ENCODE measurements at regions not wholly inside any gene's neighbourhood (a gene's known extent, or its start where the extent isn't known, plus 50 kb on each side); places are given as distances from the start of the nearest gene placed in this dataset.
"Not testable (repeated sequence)": the region's sequence is repeated elsewhere in the genome, so short reads cannot be mapped to it uniquely, and the experiment has no call there.

DNA sequence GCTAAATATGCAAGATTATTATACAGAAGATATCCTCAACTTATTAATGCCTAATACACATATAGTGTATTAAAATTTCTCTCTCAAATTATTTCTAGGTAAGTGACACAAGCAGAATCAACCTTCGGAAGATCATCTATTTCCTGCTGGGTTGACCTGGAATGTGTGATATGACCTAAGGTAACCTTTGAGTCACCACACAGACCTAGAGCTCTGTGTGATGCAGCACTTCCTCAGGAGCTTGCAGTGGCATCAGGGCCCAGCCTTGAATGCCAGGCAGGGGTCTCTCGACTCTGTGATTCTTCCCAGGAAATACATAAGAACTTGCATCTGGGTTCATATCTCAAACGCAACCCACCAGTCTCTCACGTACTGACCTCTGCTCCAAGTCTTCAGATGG is 385.3 kb downstream of the RPIA start:
- H3K36me3 ChIP-seq (ENCODE audit: control insufficient read depth, insufficient read depth, low read length); H3K27ac Mint-ChIP-seq (ENCODE audit: unreplicated experiment); H3K4me1 Mint-ChIP-seq (ENCODE audit: low read depth, unreplicated experiment); H3K4me3 Mint-ChIP-seq (ENCODE audit: unreplicated experiment); CTCF ChIA-PET; H3K9me3 ChIP-seq; BruUV-seq (replicated peaks); H3K27me3 ChIP-seq (replicated peaks; ENCODE audit: control insufficient read depth, insufficient read depth, low read length); H3K27me3 Mint-ChIP-seq (ENCODE audit: insufficient read depth, unreplicated experiment); H3K4me3 ChIP-seq (ENCODE audit: low read depth, low read length); H3K36me3 Mint-ChIP-seq (ENCODE audit: insufficient read depth, unreplicated experiment); H3K4me1 ChIP-seq; intact Hi-C loops (cut with micrococcal nuclease; ENCODE audit: unreplicated experiment); H3K9me3 Mint-ChIP-seq (ENCODE audit: unreplicated experiment); DNase-seq; POLR2A ChIA-PET: not testable (repeated sequence)

- H3K9me3 Mint-ChIP-seq (ENCODE audit: unreplicated experiment); H3K36me3 Mint-ChIP-seq (ENCODE audit: insufficient read depth, unreplicated experiment); intact Hi-C loops (cut with micrococcal nuclease; ENCODE audit: unreplicated experiment); BruUV-seq (replicated peaks); H3K4me1 Mint-ChIP-seq (ENCODE audit: low read depth, unreplicated experiment); H3K9me3 ChIP-seq; H3K4me3 ChIP-seq (ENCODE audit: low read depth, low read length); CTCF ChIA-PET; POLR2A ChIA-PET; H3K36me3 ChIP-seq (ENCODE audit: control insufficient read depth, insufficient read depth, low read length); H3K27ac Mint-ChIP-seq (ENCODE audit: unreplicated experiment); H3K27me3 Mint-ChIP-seq (ENCODE audit: insufficient read depth, unreplicated experiment); H3K27me3 ChIP-seq (replicated peaks; ENCODE audit: control insufficient read depth, insufficient read depth, low read length); H3K4me3 Mint-ChIP-seq (ENCODE audit: unreplicated experiment); H3K4me1 ChIP-seq: not testable (repeated sequence)
- DNase-seq = peak; percentile 5 to 43
Observed at GRCh38 chr2:89092911-89093310, 401.4 kb downstream of the RPIA start.

GRCh38 chr2:89095060-89095459 is 403.6 kb downstream of the RPIA start:
- H3K36me3 ChIP-seq (ENCODE audit: control insufficient read depth, insufficient read depth, low read length); H3K27ac Mint-ChIP-seq (ENCODE audit: unreplicated experiment); H3K27me3 Mint-ChIP-seq (ENCODE audit: insufficient read depth, unreplicated experiment); H3K4me1 ChIP-seq; H3K27me3 ChIP-seq (replicated peaks; ENCODE audit: control insufficient read depth, insufficient read depth, low read length); intact Hi-C loops (cut with micrococcal nuclease; ENCODE audit: unreplicated experiment); POLR2A ChIA-PET; H3K4me3 ChIP-seq (ENCODE audit: low read depth, low read length); H3K9me3 Mint-ChIP-seq (ENCODE audit: unreplicated experiment); H3K9me3 ChIP-seq; H3K36me3 Mint-ChIP-seq (ENCODE audit: insufficient read depth, unreplicated experiment); BruUV-seq (replicated peaks); CTCF ChIA-PET; H3K4me3 Mint-ChIP-seq (ENCODE audit: unreplicated experiment); H3K4me1 Mint-ChIP-seq (ENCODE audit: low read depth, unreplicated experiment): not testable (repeated sequence)
- DNase-seq = peak in 1 of 2 experiments; percentile 5

DNA sequence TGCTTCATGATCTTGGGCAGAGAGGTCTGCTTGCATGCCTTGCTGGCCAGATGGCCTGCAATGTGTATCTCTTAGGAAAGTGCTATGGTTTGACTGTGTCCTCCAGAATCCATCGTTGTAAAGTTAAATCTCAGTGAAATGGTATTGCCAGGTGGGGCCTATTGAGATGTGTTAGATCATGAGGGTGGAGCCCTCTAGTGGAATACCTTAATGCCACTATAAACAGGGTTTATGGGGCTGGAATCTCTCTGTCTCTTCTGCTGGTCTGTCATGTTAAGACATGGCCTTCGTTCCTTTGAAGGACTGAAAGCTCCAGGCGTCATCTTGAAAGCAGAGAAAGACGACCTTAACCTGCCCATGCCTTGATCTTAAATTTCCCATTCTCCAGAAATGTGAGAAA is 411.1 kb downstream of the RPIA start:
- H3K27me3 ChIP-seq (replicated peaks; ENCODE audit: control insufficient read depth, insufficient read depth, low read length); H3K9me3 Mint-ChIP-seq (ENCODE audit: unreplicated experiment); DNase-seq; POLR2A ChIA-PET; BruUV-seq (replicated peaks); intact Hi-C loops (cut with micrococcal nuclease; ENCODE audit: unreplicated experiment); H3K36me3 Mint-ChIP-seq (ENCODE audit: insufficient read depth, unreplicated experiment); H3K9me3 ChIP-seq; H3K27me3 Mint-ChIP-seq (ENCODE audit: insufficient read depth, unreplicated experiment); H3K27ac Mint-ChIP-seq (ENCODE audit: unreplicated experiment); H3K4me3 Mint-ChIP-seq (ENCODE audit: unreplicated experiment); H3K4me1 Mint-ChIP-seq (ENCODE audit: low read depth, unreplicated experiment); H3K36me3 ChIP-seq (ENCODE audit: control insufficient read depth, insufficient read depth, low read length); H3K4me3 ChIP-seq (ENCODE audit: low read depth, low read length); H3K4me1 ChIP-seq; CTCF ChIA-PET: not testable (repeated sequence)

DNA sequence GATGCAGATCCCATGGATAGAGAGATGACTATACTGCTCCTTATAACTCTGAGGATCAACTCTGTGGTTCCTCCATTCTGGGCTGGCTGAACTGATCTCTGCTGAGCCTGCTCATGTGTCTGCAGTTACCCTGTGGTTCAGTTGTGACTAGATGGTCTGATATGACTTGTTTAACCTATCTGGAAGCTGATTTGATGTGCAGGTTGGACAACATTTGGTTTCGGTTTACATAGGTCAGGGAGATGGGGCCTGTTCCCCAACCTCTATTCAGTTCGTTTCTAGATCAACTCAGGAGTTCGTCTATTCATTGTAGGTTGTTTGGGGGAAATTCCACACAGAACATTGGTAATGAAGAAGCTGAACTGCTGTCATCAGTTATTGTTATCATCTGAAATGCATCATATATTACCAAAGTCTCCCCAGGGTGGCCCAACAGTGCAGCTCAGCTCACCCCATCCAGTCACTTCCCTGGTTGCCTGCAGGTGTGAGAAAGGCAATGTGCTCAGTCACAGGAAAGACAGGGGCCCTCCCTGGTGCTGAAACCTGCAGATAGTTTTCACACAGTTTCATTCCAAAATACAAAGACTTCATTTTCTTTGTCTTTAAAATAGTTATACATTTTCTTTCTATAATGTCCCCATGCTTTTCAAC is 415.0 kb downstream of the RPIA start:
- intact Hi-C loops (cut with micrococcal nuclease; ENCODE audit: unreplicated experiment); H3K9me3 Mint-ChIP-seq (ENCODE audit: unreplicated experiment); CTCF ChIA-PET; H3K36me3 ChIP-seq (ENCODE audit: control insufficient read depth, insufficient read depth, low read length); H3K4me3 ChIP-seq (ENCODE audit: low read depth, low read length); H3K36me3 Mint-ChIP-seq (ENCODE audit: insufficient read depth, unreplicated experiment); H3K27me3 ChIP-seq (replicated peaks; ENCODE audit: control insufficient read depth, insufficient read depth, low read length); DNase-seq; H3K9me3 ChIP-seq; H3K4me3 Mint-ChIP-seq (ENCODE audit: unreplicated experiment); H3K4me1 ChIP-seq; BruUV-seq (replicated peaks); POLR2A ChIA-PET; H3K4me1 Mint-ChIP-seq (ENCODE audit: low read depth, unreplicated experiment); H3K27ac Mint-ChIP-seq (ENCODE audit: unreplicated experiment); H3K27me3 Mint-ChIP-seq (ENCODE audit: insufficient read depth, unreplicated experiment): not testable (repeated sequence)
